ACC112 (cell line): ENCODE measurements at regions not wholly inside any gene's neighbourhood (a gene's known extent, or its start where the extent isn't known, plus 50 kb on each side); places are given as distances from the start of the nearest gene placed in this dataset.
"Not testable (repeated sequence)": the region's sequence is repeated elsewhere in the genome, so short reads cannot be mapped to it uniquely, and the experiment has no call there.

Source experiments
- H2AFZ ChIP-seq: fragments of 200-600 bp; sonication (generic); one replicate; pipeline ENCODE4 v1.6.0; 2017; ENCODE audit warnings: antibody characterized with exemption, low read length; ENCODE audit not compliant: unreplicated experiment
- H3K27ac ChIP-seq: fragments of 200-600 bp; sonication (generic); 2 replicates; pipeline ENCODE4 v1.5.1; 2014; ENCODE audit warnings: low read depth, mild to moderate bottlenecking, antibody characterized with exemption, low read length, moderate library complexity
- H3K27me3 ChIP-seq: fragments of 200-600 bp; sonication (generic); 2 replicates; pipeline ENCODE4 v1.6.1; 2014; ENCODE audit warnings: mild to moderate bottlenecking, antibody characterized with exemption, low read length, moderate library complexity, mixed read lengths; ENCODE audit not compliant: insufficient read depth
- H3K36me3 ChIP-seq: fragments of 200-600 bp; sonication (generic); 2 replicates; pipeline ENCODE4 v1.6.1; 2016; ENCODE audit warnings: mild to moderate bottlenecking, antibody characterized with exemption, low read length, moderate library complexity, mixed read lengths; ENCODE audit not compliant: insufficient read depth
- H3K4me1 ChIP-seq: fragments of 200-600 bp; sonication (generic); one replicate; pipeline ENCODE4 v1.6.1; 2016; ENCODE audit warnings: low read length, mixed read lengths; ENCODE audit not compliant: insufficient read depth, unreplicated experiment, control insufficient read depth
- H3K4me3 ChIP-seq: fragments of 200-600 bp; sonication (generic); 2 replicates; pipeline ENCODE4 v1.5.1; 2014; ENCODE audit warnings: mild to moderate bottlenecking, low read depth, low read length
- H3K79me2 ChIP-seq: fragments of 200-600 bp; sonication (generic); one replicate; pipeline ENCODE4 v1.6.0; 2016; ENCODE audit warnings: low read length; ENCODE audit not compliant: control insufficient read depth, unreplicated experiment, insufficient read depth

DNA sequence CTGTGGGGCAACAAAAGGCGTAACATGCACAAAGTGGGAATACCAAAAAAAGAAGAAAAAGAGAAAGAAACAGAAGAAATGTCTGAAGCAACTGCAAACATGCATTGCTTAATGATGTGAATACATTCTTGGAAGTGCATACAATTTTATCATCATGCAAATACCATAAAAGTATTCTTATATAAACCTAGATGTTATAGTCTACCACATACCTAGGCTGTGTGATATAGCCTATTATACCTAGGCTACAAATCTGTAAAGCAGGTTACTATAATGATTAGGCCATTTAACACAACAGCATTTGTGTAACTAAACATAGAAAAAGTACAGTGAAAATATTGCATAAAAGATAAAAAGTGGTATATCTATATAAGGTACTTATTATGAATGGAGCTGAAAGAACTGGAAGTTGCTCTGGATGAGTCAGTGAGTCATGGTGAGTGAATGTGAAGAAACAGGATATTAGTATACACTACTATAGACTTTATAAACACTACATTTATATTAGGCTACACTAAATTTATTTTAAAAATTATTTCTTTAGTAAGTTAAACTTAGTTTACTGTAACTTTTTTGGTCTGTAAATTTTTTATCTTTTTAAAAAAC is 319.4 kb upstream of the KCNH7 start:
- no peak overlapping the region for H3K4me3 ChIP-seq
- H3K27ac ChIP-seq = peak overlapping the region; percentile 63
- H3K4me1 ChIP-seq = peaks cover 31% of the 10 kb centered on the region

DNA sequence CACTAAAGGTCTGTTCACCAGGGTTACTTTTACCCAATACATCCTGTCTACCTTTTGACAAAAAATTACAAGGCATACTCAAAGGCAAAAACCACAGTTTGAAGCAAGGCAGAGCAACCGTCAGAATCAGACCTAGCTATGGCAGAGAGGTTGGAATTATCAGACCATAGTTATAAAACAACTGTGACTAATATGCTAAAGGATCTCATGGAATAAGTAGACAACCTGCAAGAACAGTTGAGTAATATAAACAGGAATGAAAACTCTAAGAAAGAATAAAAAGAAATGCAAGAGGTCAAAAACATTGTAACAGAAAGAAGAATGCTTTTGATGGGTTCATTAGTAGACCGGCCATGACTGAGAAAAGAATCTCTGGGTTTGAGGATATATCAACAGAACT is 318.8 kb upstream of the KCNH7 start:
- Histone ChIP-seq H3K27me3 (no peaks in the 10 kb centered on the region), H3K36me3 (no peaks in the 10 kb centered on the region), H3K27ac (peak overlapping the region; percentile 63), H3K4me3 (no peak overlapping the region), H3K79me2 (no peaks in the 10 kb centered on the region), H3K4me1 (peaks cover 31% of the 10 kb centered on the region), H2AFZ (peak overlapping the region; percentile 16)

More for the DNA sequence above, 319.4 kb upstream of the KCNH7 start:
- no peaks in the 10 kb centered on the region for H3K36me3 ChIP-seq
- H3K27me3 ChIP-seq = no peaks in the 10 kb centered on the region
- no peak overlapping the region for H2AFZ ChIP-seq
- no peaks in the 10 kb centered on the region for H3K79me2 ChIP-seq

DNA sequence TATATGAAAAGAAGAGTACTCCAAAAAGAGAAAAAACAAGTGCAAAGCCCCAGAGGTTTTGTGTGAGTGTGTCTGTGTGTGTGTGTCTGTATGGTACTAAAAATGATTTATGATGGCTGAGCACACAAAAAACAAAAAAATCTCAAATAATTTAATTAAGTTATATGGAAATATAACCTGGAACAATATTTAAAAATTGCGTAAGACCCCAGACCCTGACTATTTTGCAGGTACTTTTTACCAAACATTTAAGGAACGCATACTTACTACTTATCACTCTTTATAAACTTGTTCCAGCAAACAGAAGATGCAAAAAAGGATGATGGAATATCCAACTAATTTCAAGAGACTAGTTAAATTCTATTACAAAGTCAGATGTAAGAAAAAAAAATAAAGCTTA is 317.4 kb upstream of the KCNH7 start:
- H3K27ac ChIP-seq = no peak overlapping the region
- H3K4me1 ChIP-seq = peaks cover 31% of the 10 kb centered on the region
- no peak overlapping the region for H3K4me3 ChIP-seq
- no peak overlapping the region for H2AFZ ChIP-seq
- H3K79me2 ChIP-seq = no peaks in the 10 kb centered on the region
- H3K36me3 ChIP-seq = no peaks in the 10 kb centered on the region
- no peaks in the 10 kb centered on the region for H3K27me3 ChIP-seq

DNA sequence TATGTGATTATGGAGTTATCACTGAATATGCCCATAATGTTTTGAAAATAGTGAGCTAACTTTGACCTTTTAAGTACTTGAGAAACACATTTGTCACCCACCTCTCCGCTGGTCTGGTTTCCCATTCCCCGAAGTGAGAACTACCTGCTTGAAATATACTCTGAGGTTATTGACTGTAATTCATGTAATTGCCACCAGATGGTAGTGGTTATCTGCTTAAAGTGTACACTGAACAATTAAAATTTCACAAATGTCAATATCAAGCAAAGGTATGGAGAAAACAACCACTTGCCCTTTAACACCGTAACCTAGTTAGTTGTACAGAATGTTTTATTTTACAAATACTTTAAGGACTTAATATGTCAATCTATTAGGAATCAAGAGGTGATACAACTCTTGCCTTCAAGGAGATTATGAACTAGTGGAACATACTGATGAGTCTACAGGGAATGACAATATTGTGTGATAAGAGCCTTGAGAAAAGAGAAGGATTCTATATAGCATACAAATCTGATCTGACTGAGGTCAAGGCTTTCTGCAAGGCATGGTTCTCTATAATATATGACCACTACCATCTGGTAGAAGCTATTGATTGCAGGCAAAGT is 316.8 kb upstream of the KCNH7 start:
- Histone ChIP-seq H3K27ac (no peak overlapping the region), H3K4me1 (peaks cover 31% of the 10 kb centered on the region), H3K4me3 (no peak overlapping the region), H3K36me3 (no peaks in the 10 kb centered on the region), H3K27me3 (no peaks in the 10 kb centered on the region), H3K79me2 (no peaks in the 10 kb centered on the region), H2AFZ (no peak overlapping the region)

DNA sequence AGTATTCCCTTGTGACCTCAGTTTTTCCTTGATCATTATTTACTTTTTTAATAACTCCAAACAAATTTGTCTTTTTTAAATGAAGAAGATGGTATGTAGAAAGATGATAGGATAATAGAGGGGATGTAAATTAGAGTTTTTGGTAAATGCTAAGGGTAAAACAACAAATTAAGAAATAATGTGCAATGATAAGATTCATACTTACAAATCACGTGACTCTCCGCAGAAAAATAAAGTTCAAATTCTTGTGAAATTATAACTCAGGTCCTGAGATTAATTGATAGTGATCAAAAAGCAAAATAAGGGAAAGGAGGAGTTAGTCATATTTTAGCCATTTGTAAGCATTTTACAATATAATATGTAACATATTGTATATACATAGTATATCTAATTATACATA is 304.1 kb upstream of the KCNH7 start:
- no peaks in the 10 kb centered on the region for H3K36me3 ChIP-seq
- H3K4me1 ChIP-seq = no peaks in the 10 kb centered on the region
- no peak overlapping the region for H3K27ac ChIP-seq
- H3K27me3 ChIP-seq = peaks cover 7% of the 10 kb centered on the region; the same call in 1 of the 2 replicates
- H3K79me2 ChIP-seq = no peaks in the 10 kb centered on the region
- no peak overlapping the region for H2AFZ ChIP-seq
- H3K4me3 ChIP-seq = no peak overlapping the region

DNA sequence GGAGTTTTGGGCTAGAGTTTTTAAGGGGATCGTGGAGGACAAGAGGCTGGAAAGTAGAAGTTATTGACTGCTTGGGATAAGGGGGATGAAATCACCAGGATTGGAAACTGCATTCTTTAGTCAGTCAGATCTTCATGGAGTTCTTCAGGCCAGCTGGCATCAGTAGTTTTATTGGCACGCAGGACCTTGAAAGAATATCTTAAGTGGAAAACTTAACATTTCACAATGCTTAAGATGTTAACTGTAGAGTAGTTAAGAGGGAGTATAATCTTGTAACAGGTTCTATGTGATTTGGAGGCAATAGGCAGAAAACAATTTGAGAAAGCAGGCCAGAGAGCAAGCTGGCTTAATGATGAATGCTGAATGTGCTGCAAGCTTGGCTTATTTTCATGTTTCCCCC is 300.4 kb upstream of the KCNH7 start:
- Histone ChIP-seq H3K4me3 (no peak overlapping the region), H2AFZ (no peak overlapping the region), H3K4me1 (no peaks in the 10 kb centered on the region), H3K79me2 (no peaks in the 10 kb centered on the region), H3K27me3 (peaks cover 9% of the 10 kb centered on the region; the same call in 1 of the 2 replicates), H3K36me3 (no peaks in the 10 kb centered on the region), H3K27ac (no peak overlapping the region)

DNA sequence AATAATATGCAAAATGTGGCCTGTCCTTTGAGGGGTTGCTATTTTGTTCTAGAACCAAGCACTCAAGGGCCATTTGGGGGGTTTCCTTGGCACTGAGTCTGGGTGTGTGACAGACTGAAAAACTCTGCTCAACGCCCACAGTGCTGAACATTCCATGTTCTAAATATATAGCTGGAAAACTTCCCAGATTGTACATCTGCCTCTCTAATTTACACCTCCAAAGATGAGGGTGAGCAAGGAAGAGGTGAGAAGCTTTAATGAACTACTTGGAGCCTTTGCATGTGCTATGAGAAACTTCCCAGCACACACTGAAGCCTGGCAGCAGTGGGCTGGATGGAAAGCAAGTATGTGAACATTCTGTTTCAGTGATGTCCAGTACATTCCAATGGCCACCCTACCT is 296.7 kb upstream of the KCNH7 start:
- no peaks in the 10 kb centered on the region for H3K4me1 ChIP-seq
- H3K27ac ChIP-seq = no peak overlapping the region
- peaks cover 9% of the 10 kb centered on the region; the same call in 1 of the 2 replicates for H3K27me3 ChIP-seq
- no peak overlapping the region for H2AFZ ChIP-seq
- H3K79me2 ChIP-seq = no peaks in the 10 kb centered on the region
- no peaks in the 10 kb centered on the region for H3K36me3 ChIP-seq
- H3K4me3 ChIP-seq = no peak overlapping the region

DNA sequence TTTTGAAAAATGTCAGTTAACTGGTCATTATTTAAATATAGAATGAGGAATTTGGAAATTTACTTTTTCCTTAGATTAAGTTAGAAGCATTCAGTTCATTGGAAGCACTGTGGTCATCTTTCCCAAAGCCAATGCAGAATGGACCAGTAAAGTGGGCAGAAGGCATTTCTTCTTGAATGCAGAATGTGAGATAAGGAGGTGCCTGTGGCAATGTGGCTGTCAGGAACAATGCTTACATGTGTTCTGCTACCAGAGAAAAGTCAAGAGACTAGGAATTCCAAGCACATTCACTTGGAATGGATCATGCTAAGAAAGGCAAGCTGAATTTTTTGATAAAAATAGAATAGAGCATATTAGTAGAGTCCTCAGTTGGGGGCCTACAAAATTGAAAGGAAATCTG is 295.0 kb upstream of the KCNH7 start:
- Histone ChIP-seq H3K27ac (no peak overlapping the region), H3K4me3 (no peak overlapping the region), H2AFZ (no peak overlapping the region), H3K79me2 (no peaks in the 10 kb centered on the region), H3K36me3 (no peaks in the 10 kb centered on the region), H3K4me1 (no peaks in the 10 kb centered on the region), H3K27me3 (peaks cover 7% of the 10 kb centered on the region)

DNA sequence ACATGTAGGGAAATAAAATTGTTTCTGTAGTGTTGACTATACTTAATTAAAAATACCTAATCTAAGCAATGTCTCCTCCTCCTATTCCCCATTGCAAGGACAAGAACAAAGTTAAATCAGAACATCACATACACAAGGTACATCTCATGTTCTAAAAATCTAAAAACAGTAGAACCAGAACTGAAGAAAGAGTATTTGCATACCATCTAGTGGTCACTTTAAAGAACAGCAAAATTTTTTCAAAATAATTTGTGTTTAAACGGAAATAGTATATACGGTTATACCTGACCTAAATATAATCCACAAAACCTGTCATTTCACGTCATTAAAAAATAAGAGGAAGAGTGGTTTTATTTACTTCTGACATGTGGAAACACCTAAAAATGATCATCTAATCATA is 294.3 kb upstream of the KCNH7 start:
- Histone ChIP-seq H3K36me3 (no peaks in the 10 kb centered on the region), H2AFZ (no peak overlapping the region), H3K4me3 (no peak overlapping the region), H3K27me3 (peaks cover 8% of the 10 kb centered on the region), H3K79me2 (no peaks in the 10 kb centered on the region), H3K27ac (no peak overlapping the region), H3K4me1 (no peaks in the 10 kb centered on the region)

DNA sequence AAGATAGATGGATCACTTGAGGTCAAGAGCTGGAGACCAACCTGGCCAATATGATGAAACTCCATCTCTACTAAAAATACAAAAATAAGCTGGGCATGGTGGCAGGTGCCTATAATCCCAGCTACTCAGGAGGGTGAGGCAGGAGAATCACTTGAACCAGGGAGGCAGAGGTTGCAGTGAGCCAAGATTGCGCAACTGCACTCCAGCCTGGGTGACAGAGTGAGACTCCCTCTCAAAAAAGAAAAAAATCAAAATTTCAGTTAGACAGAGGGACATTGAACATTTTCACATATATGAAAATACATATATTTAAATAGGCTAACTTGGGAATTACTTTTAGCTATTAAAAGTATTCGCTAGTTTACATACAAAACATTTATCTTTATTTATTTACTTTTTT is 293.6 kb upstream of the KCNH7 start:
- not testable (repeated sequence) for H3K79me2 ChIP-seq, H3K4me3 ChIP-seq, H3K4me1 ChIP-seq, H2AFZ ChIP-seq, H3K27me3 ChIP-seq, H3K36me3 ChIP-seq, H3K27ac ChIP-seq

DNA sequence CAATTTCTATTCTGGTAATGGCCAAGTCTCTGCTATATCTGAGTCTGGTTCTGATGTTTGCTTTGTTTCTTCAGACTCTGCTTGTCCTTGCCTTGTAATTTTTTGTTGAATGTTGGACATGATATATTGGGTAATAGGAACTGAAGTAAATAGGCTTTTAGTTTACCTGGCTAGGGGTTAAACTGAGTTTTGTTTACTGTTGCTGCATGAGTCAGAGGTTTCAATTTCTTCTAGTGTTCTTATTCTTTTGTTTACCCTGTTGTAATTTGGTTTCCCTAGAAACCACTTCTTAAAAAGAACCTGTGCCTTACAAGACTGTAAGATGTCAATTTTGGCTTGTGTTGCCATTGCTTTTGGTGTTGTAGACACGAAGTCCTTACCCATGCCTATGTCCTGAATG is 285.0 kb upstream of the KCNH7 start:
- H2AFZ ChIP-seq = no peak overlapping the region
- H3K36me3 ChIP-seq = no peaks in the 10 kb centered on the region
- H3K4me3 ChIP-seq = no peak overlapping the region
- no peak overlapping the region for H3K27ac ChIP-seq
- no peaks in the 10 kb centered on the region for H3K4me1 ChIP-seq
- H3K79me2 ChIP-seq = no peaks in the 10 kb centered on the region
- H3K27me3 ChIP-seq = peaks cover 13% of the 10 kb centered on the region
